Motor neuron (in vitro differentiated cells): ENCODE measurements at regions not wholly inside any gene's neighbourhood (a gene's known extent, or its start where the extent isn't known, plus 50 kb on each side); places are given as distances from the start of the nearest gene placed in this dataset.

Experiments used
- ATAC-seq, 8 experiments: fragments of 200-7000 bp; cut with Tn5 transposase; replicated peaks in 6 of 8; 2 replicates each; pipeline ENCODE4 v1.8.0; 2021; ENCODE audit warnings: mild to moderate bottlenecking in 8 of 8, moderate library complexity in 8 of 8
- H3K27ac ChIP-seq, 2 donors: fragments of 250-450 bp; sonication (Bioruptor Pico); 2 replicates each; pipeline ENCODE4 v1.9.0; 2021; ENCODE audit warnings: antibody characterized with exemption in 2 of 2, mild to moderate bottlenecking in 2 of 2, moderate library complexity in 1 of 2
- H3K4me1 ChIP-seq, 2 donors: fragments of 250-450 bp; sonication (Bioruptor Pico); replicated peaks in 1 of 2; 2 replicates each; pipeline ENCODE4 v1.6.1; 2021; ENCODE audit warnings: antibody characterized with exemption in 2 of 2, mild to moderate bottlenecking in 2 of 2, moderate library complexity in 1 of 2
- H3K4me3 ChIP-seq, 5 donors: fragments of 250-450 bp; sonication (Bioruptor Pico); 2 replicates each; pipeline ENCODE4 v1.9.0; 2021; ENCODE audit warnings: antibody characterized with exemption in 5 of 5, mild to moderate bottlenecking in 5 of 5, moderate library complexity in 4 of 5
- WGBS, 10 experiments: fragments of 450-650 bp; shearing (Covaris generic); methylation state at CpG; one replicate each; pipeline ENCODE4 v1.0.0; 2022; 5-methylcytosine and 5-hydroxymethylcytosine counted together
- in situ Hi-C, 9 experiments: fragments of 400-800 bp; cut with MboI; loops; one replicate each; pipeline ENCODE4 v1.15.0; 2021; ENCODE audit warnings: low sequenced_read_pairs in 9 of 9, low pct_unique_long_range_greater_than_20kb in 2 of 9; ENCODE audit not compliant: unreplicated experiment in 9 of 9

GRCh38 chr10:2143213-2143835 lies 406.0 kb upstream of the ADARB2 start:
- Histone ChIP-seq H3K4me3 (no peak overlapping the region), H3K4me1 (peaks cover 3 to 15% of the 10 kb centered on the region in 2 donors), H3K27ac (no peak overlapping the region)
- WGBS, 10 experiments = 7 to 100% (median 88%) methylated on average over 1 to 11 of the region's 16 CpGs
- in situ Hi-C loops = no loop called here
- no peak for ATAC-seq

- no peak for ATAC-seq
- in situ Hi-C loops = no loop called here
- H3K4me1 ChIP-seq = peaks cover 0 to 19% of the 10 kb centered on the region in 2 donors
Observed at GRCh38 chr10:2139746-2140145, 402.4 kb upstream of the ADARB2 start.

GRCh38 chr10:2137549-2138174 lies 400.3 kb upstream of the ADARB2 start:
- H3K4me1 ChIP-seq = peaks cover 0 to 18% of the 10 kb centered on the region in 2 donors
- peak in 3 of 8 experiments; percentile 23 to 76 (median 59) for ATAC-seq
- in situ Hi-C loops = no loop called here
- no peak overlapping the region for H3K27ac ChIP-seq
- no peak overlapping the region for H3K4me3 ChIP-seq
- WGBS, 10 experiments = 0 to 100% (median 87%) methylated on average over 1 to 4 of the region's 4 CpGs; no CpG with 5 or more reads in 4 of the 10 experiments

More at GRCh38 chr10:2139746-2140145, 402.4 kb upstream of the ADARB2 start:
- WGBS, 10 experiments = 0 to 100% (median 78%) methylated on average over 1 of the region's 1 CpG; no CpG with 5 or more reads in 1 of the 10 experiments
- H3K4me3 ChIP-seq = no peak overlapping the region
- H3K27ac ChIP-seq = no peak overlapping the region

GRCh38 chr10:2130705-2131305 lies 393.5 kb upstream of the ADARB2 start:
- no peak overlapping the region for H3K4me3 ChIP-seq
- H3K27ac ChIP-seq = no peak overlapping the region
- peak in 3 of 8 experiments; percentile 60 to 62 (median 62) for ATAC-seq
- WGBS, 10 experiments = 18 to 86% (median 47%) methylated on average over 2 to 8 of the region's 10 CpGs; no CpG with 5 or more reads in 1 of the 10 experiments
- peaks cover 0 to 14% of the 10 kb centered on the region in 2 donors for H3K4me1 ChIP-seq
- in situ Hi-C loops = no loop called here

- in situ Hi-C loops = no loop called here
- no peak for ATAC-seq
- Histone ChIP-seq H3K27ac (no peak overlapping the region), H3K4me1 (peaks cover 0 to 22% of the 10 kb centered on the region in 2 donors), H3K4me3 (no peak overlapping the region)
- 12 to 100% (median 66%) methylated on average over 1 to 3 of the region's 3 CpGs; no CpG with 5 or more reads in 2 of the 10 experiments for WGBS, 10 experiments
Observed at GRCh38 chr10:2128991-2129390, 391.7 kb upstream of the ADARB2 start.

- in situ Hi-C loops = no loop called here
- H3K27ac ChIP-seq = no peak overlapping the region
- WGBS, 10 experiments = 15 to 100% (median 64%) methylated on average over 1 to 11 of the region's 11 CpGs
- H3K4me3 ChIP-seq = no peak overlapping the region
- peak in 3 of 8 experiments; percentile 42 to 64 (median 54) for ATAC-seq
- H3K4me1 ChIP-seq = peaks cover 8 to 19% of the 10 kb centered on the region in 2 donors
Observed at GRCh38 chr10:2124135-2124534, 386.8 kb upstream of the ADARB2 start.

- H3K27ac ChIP-seq = no peak overlapping the region
- in situ Hi-C loops = no loop called here
Observed at GRCh38 chr10:2122431-2123124, 385.3 kb upstream of the ADARB2 start.

GRCh38 chr10:2121929-2122328 lies 384.6 kb upstream of the ADARB2 start:
- H3K4me3 ChIP-seq = no peak overlapping the region
- in situ Hi-C loops = no loop called here
- peaks cover 8 to 20% of the 10 kb centered on the region in 2 donors for H3K4me1 ChIP-seq
- WGBS, 10 experiments = 0 to 89% (median 51%) methylated on average over 1 to 5 of the region's 5 CpGs; no CpG with 5 or more reads in 1 of the 10 experiments
- no peak overlapping the region for H3K27ac ChIP-seq
- ATAC-seq = no peak

More at GRCh38 chr10:2122431-2123124, 385.3 kb upstream of the ADARB2 start:
- no peak overlapping the region for H3K4me3 ChIP-seq
- no peak for ATAC-seq
- WGBS, 10 experiments = 0 to 100% (median 71%) methylated on average over 1 to 8 of the region's 8 CpGs
- H3K4me1 ChIP-seq = peaks cover 8 to 20% of the 10 kb centered on the region in 2 donors

GRCh38 chr10:2121315-2121714 lies 384.0 kb upstream of the ADARB2 start:
- Histone ChIP-seq H3K4me1 (peaks cover 8 to 20% of the 10 kb centered on the region in 2 donors), H3K4me3 (no peak overlapping the region), H3K27ac (no peak overlapping the region)
- ATAC-seq = no peak
- 25 to 100% (median 46%) methylated on average over 1 of the region's 1 CpG; no CpG with 5 or more reads in 4 of the 10 experiments for WGBS, 10 experiments
- in situ Hi-C loops = no loop called here

- in situ Hi-C loops = no loop called here
Observed at GRCh38 chr10:2120746-2121145, 383.4 kb upstream of the ADARB2 start.

GRCh38 chr10:2119316-2119715 lies 382.0 kb upstream of the ADARB2 start:
- in situ Hi-C loops = no loop called here
- WGBS, 10 experiments = 10 to 95% (median 79%) methylated on average over 2 to 5 of the region's 6 CpGs; no CpG with 5 or more reads in 1 of the 10 experiments
- peaks cover 8 to 16% of the 10 kb centered on the region in 2 donors for H3K4me1 ChIP-seq
- no peak overlapping the region for H3K4me3 ChIP-seq
- no peak for ATAC-seq
- no peak overlapping the region for H3K27ac ChIP-seq

More at GRCh38 chr10:2120746-2121145, 383.4 kb upstream of the ADARB2 start:
- H3K4me3 ChIP-seq = no peak overlapping the region
- WGBS, 10 experiments = 13 to 44% (median 27%) methylated on average over 1 to 9 of the region's 9 CpGs; no CpG with 5 or more reads in 3 of the 10 experiments
- peak in 2 of 8 experiments; percentile 47 to 48 for ATAC-seq
- peaks cover 8 to 20% of the 10 kb centered on the region in 2 donors for H3K4me1 ChIP-seq
- H3K27ac ChIP-seq = no peak overlapping the region

- WGBS, 10 experiments = 21 to 90% (median 76%) methylated on average over 1 to 3 of the region's 3 CpGs; no CpG with 5 or more reads in 5 of the 10 experiments
- in situ Hi-C loops = no loop called here
- Histone ChIP-seq H3K4me3 (no peak overlapping the region), H3K27ac (no peak overlapping the region), H3K4me1 (peaks cover 8 to 11% of the 10 kb centered on the region in 2 donors)
- peak in 2 of 8 experiments; percentile 35 for ATAC-seq
Observed at GRCh38 chr10:2118201-2118600, 380.9 kb upstream of the ADARB2 start.
